IPS-15b (cell line): ENCODE measurements at regions not wholly inside any gene's neighbourhood (a gene's known extent, or its start where the extent isn't known, plus 50 kb on each side); places are given as distances from the start of the nearest gene placed in this dataset.

Experiments
- H3K27me3 ChIP-seq: one replicate; pipeline ENCODE4 v1.6.1; 2013; ENCODE audit warnings: low read length; ENCODE audit not compliant: control insufficient read depth, insufficient read depth
- H3K36me3 ChIP-seq: one replicate; pipeline ENCODE4 v1.6.1; 2013; ENCODE audit warnings: low read length; ENCODE audit not compliant: control insufficient read depth, insufficient read depth
- H3K4me1 ChIP-seq: one replicate; pipeline ENCODE4 v1.6.1; 2013; ENCODE audit warnings: mild to moderate bottlenecking, low read length; ENCODE audit not compliant: control insufficient read depth, insufficient read depth
- H3K4me3 ChIP-seq: one replicate; pipeline ENCODE4 v1.5.1; 2013; ENCODE audit warnings: low read depth, low read length
- H3K9ac ChIP-seq: one replicate; pipeline ENCODE4 v1.6.1; 2013; ENCODE audit warnings: low read depth, mild to moderate bottlenecking, low read length
- H3K9me3 ChIP-seq: one replicate; pipeline ENCODE4 v1.6.1; 2013; ENCODE audit warnings: mild to moderate bottlenecking, low read length; ENCODE audit not compliant: control insufficient read depth, insufficient read depth

DNA sequence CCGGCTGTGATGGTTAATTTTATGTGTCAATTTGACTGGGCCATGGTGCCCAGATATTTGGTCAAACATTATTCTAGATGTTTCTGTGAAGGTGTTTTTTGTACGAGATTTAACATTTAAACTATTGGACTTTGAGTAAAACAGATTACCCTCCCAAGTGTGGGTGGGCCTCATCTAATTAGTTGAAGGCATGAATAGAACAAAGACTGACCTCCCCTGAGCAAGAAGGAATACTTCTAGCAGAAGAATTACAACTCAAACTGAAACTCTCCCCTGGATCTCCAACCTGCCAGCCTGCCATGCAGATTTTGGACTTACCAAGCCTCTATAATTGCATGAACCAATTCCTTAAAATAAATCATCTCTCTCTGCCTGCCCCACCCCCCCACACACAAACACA, 132.5 kb downstream of the DHX15 start:
- Histone ChIP-seq H3K4me3 (no peak overlapping the region), H3K9ac (no peak overlapping the region), H3K9me3 (no peaks in the 10 kb centered on the region), H3K4me1 (no peaks in the 10 kb centered on the region), H3K27me3 (no peaks in the 10 kb centered on the region), H3K36me3 (no peaks in the 10 kb centered on the region)

DNA sequence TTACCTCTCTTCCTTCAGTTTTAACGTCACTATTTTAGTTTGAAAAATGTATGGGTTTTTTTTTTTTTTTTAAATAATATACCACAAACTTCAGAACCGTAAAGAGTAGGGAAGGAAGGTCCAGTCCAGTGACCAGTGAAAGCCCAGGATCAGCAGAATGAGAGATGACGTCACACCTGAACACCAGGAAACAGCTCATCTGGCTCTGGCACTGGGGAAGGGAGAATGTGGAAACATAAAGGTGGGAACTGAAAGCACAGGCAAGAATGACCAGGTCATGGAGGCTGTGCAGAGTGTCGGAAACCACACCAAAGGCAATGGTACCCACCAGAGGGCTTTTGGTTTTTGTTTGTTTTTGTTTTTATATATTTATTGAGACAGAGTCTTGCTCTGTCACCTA, 141.2 kb downstream of the DHX15 start:
- Histone ChIP-seq H3K4me3 (no peak overlapping the region), H3K27me3 (no peaks in the 10 kb centered on the region), H3K9ac (no peak overlapping the region), H3K4me1 (peaks cover 6% of the 10 kb centered on the region), H3K36me3 (no peaks in the 10 kb centered on the region), H3K9me3 (no peaks in the 10 kb centered on the region)

DNA sequence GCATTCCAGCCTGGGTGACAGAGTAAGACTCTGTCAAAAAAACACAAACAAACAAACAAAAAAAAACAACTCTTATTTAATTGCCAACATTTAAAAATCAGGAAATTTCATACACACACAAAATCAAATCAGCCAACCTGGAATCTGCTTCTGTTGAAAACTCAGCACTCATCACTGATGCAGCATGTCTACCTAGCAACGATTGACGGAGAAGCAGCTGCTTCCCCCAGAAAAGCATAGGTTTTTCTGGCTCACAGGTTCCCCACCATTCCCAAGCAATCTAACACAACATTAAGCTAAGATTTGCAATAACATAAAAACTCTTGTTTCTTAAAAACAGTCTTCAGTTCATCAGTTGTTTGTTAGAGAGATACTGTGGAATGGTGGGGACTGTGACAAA, 143.6 kb downstream of the DHX15 start:
- Histone ChIP-seq H3K4me3 (no peak overlapping the region), H3K9me3 (no peaks in the 10 kb centered on the region), H3K4me1 (peaks cover 6% of the 10 kb centered on the region), H3K27me3 (no peaks in the 10 kb centered on the region), H3K36me3 (no peaks in the 10 kb centered on the region), H3K9ac (no peak overlapping the region)

DNA sequence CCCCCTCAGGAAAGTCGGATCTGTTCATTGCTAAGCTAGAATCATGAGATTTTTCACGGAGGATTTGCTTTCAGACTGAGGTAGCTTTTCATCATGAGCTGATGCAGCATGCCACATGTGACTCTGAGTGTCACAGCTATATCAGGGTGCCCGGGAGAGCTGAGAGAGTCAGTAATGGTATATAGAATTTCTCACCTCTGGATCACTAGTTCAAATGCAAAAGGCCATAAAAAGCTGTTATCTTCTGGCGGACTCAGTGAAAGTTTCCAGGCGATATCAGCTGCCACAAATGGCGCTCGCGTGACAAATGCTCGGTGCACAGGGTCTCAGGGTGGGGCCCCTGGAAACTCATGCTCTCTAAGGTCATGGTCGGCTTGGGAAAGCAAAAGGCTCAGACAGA, 150.1 kb downstream of the DHX15 start:
- Histone ChIP-seq H3K9ac (no peak overlapping the region), H3K9me3 (no peaks in the 10 kb centered on the region), H3K4me1 (peaks cover 2% of the 10 kb centered on the region), H3K27me3 (no peaks in the 10 kb centered on the region), H3K36me3 (no peaks in the 10 kb centered on the region), H3K4me3 (no peak overlapping the region)

DNA sequence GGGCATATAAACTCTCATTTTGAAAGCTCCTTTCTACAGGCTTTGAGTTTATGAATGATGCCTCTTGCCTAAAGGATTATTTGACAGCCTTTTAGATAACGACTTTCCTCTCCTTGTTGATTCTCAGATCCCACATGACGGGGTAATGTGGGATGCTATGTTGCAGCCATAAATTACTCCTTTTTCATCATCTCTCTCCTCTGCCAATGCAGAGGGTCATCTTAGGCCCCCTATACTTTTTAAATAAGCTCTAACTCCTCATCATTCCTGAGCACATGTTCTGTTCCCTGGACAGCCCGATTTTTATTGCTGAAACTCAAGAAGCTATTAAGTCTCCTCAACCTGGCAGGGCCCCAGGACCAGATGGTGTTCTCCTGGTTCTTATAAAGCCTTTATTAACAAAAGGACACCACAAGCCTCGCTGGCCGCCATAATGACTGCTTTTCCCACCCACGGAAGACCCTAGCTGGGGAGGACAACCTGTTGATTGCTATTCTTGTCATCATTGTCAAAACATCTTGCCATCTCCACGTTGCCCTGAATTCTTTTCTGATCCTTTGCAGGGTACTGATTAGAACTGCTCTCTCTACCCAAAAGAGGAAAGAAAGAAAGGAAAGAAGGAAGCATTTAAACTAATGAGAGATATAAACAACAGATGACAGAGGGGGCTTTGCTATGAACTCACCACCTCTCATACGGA, 150.7 kb downstream of the DHX15 start:
- no peaks in the 10 kb centered on the region for H3K36me3 ChIP-seq
- no peaks in the 10 kb centered on the region for H3K27me3 ChIP-seq
- no peak overlapping the region for H3K9ac ChIP-seq
- no peaks in the 10 kb centered on the region for H3K9me3 ChIP-seq
- H3K4me1 ChIP-seq: peaks cover 5% of the 10 kb centered on the region
- H3K4me3 ChIP-seq: no peak overlapping the region

DNA sequence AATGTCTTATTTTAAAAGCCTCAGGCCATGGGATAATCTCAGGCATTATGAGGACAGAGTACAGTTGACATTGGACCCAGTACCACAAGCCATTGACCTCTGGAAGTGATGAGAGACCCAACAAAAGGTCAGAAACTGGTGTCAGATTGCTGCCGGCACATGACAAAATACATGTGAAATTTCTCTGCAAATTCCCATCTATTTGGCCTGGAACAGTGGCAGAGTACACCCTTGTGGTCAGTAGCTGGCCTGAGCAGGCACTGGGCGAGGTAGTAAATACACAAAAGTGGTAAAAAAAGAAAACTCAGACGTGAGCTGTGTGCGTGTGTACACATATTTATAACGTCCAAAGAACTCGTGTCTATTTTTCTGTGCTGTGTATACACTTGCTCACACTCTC, 155.5 kb downstream of the DHX15 start:
- H3K4me3 ChIP-seq: no peak overlapping the region
- peaks cover 5% of the 10 kb centered on the region for H3K4me1 ChIP-seq
- no peaks in the 10 kb centered on the region for H3K9me3 ChIP-seq
- H3K27me3 ChIP-seq: no peaks in the 10 kb centered on the region
- no peak overlapping the region for H3K9ac ChIP-seq
- no peaks in the 10 kb centered on the region for H3K36me3 ChIP-seq

DNA sequence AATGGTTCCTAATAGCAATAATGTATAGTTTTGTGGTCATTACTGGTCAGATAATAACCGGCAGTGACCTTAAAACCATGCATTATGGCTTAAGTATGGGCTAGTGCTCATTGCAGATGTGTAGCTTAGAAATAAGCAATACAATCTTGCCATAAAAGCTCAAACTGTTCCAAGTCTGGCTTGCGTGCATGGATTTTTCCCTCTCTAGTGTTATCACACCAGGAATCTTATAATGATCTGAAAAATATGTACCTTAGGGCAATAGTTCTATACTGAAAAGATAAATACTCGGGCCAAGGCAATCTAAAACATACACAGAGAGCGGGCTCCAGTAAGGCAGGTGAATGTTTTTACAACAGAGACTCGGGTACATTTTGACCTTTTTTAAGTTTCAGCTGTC, 157.8 kb downstream of the DHX15 start:
- Histone ChIP-seq H3K4me1 (peaks cover 5% of the 10 kb centered on the region), H3K9ac (no peak overlapping the region), H3K9me3 (no peaks in the 10 kb centered on the region), H3K27me3 (no peaks in the 10 kb centered on the region), H3K4me3 (no peak overlapping the region), H3K36me3 (no peaks in the 10 kb centered on the region)

DNA sequence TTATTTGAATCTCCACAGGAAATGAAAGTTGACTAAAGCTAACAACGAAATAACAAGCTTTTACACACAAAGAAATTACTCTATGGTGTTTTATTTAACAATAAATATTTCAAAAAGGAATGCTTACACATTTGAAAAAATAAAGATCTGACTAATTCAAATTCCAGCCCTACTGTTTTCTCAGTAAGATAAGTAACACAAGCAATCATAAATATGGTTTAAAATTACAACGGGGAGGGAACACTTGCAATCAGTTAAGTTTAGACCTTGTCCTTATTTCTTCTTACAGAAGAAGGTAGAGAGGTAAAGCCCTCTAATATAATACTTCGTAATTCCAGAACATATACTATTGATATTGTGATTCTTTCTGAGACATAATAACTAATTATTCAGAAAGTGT, 158.5 kb downstream of the DHX15 start:
- H3K27me3 ChIP-seq: no peaks in the 10 kb centered on the region
- no peaks in the 10 kb centered on the region for H3K9me3 ChIP-seq
- no peak overlapping the region for H3K4me3 ChIP-seq
- no peaks in the 10 kb centered on the region for H3K36me3 ChIP-seq
- peaks cover 5% of the 10 kb centered on the region for H3K4me1 ChIP-seq
- H3K9ac ChIP-seq: no peak overlapping the region

DNA sequence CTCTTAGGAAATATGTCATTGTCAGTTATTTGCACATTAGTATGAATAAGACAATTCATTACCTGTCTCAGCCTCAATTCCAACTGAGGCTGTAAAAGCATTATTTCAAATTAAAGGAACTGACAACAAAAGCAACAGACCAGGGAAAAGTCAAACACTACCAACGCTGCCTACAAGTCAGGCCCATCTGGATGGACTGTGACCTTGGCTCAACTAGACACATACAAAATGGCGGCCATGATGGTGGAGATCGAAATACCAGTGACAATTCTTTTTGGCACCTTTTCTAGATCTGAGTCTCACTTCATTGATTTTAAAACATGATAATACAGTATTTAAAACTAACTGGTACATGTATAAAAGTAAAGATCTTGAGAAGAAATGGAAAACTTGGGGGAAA, 160.7 kb downstream of the DHX15 start:
- no peaks in the 10 kb centered on the region for H3K36me3 ChIP-seq
- H3K27me3 ChIP-seq: no peaks in the 10 kb centered on the region
- no peak overlapping the region for H3K9ac ChIP-seq
- no peaks in the 10 kb centered on the region for H3K9me3 ChIP-seq
- H3K4me3 ChIP-seq: no peak overlapping the region
- peaks cover 3% of the 10 kb centered on the region for H3K4me1 ChIP-seq

DNA sequence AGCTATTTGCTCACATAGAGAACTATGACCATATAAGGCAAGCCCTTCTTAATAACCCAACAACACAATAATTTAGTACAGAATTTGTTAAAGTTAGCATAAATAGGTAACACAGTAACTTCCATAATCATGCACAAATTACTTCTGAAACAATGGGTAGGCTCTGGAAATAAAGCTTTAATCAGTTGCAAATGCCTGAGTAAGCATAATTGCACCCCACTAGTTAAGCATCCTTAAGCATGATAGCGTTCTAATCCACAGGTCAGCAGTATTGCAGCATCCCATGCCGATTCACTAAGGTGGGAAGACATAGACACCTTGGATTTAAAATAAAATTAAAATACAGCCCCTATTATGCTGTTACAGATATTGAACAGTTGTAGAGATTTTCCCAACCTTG, 161.7 kb downstream of the DHX15 start:
- Histone ChIP-seq H3K27me3 (peaks cover 2% of the 10 kb centered on the region), H3K9me3 (no peaks in the 10 kb centered on the region), H3K36me3 (no peaks in the 10 kb centered on the region), H3K4me3 (no peak overlapping the region), H3K4me1 (peaks cover 3% of the 10 kb centered on the region), H3K9ac (no peak overlapping the region)

DNA sequence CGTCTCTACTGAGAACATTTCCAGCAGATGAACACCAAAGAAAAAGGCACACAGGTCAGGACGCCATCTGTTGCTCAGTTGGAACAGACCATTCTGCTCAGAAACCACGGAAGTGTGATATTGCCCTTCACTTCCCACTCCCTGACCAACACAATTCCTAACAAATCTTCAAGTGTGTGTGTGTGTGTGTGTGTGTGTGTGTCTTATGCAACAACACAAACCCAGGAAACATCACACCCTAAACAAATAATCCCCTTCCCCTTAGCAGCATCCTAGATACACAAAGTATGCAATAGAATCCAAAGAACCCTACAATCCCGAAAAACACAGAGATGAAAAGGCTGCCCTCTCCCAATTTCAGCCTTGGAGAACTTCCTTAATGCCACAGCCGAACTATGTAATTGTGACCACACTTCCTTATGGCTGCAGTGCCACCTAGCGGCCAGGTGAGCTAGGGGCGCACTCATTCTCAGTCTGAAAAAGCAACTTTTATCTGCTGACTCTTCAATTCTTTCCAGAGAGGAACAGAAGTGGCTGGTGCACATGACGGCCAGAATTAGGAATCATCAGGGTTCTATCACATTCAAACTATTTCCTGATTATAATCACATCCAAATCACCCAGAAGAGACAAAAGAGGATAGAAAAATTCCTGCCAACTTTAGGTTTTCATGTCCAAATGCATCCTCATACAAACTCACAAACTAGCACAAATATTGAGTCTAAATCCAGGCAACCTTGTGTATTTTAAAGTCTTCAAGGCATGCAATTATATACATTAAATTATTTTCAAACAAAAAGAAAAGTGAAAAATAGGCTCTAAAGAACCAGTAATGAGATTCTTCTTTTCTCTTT, 164.9 kb downstream of the DHX15 start:
- no peak overlapping the region for H3K9ac ChIP-seq
- H3K36me3 ChIP-seq: no peaks in the 10 kb centered on the region
- peaks cover 3% of the 10 kb centered on the region for H3K4me1 ChIP-seq
- no peak overlapping the region for H3K4me3 ChIP-seq
- H3K9me3 ChIP-seq: no peaks in the 10 kb centered on the region
- H3K27me3 ChIP-seq: peaks cover 8% of the 10 kb centered on the region

DNA sequence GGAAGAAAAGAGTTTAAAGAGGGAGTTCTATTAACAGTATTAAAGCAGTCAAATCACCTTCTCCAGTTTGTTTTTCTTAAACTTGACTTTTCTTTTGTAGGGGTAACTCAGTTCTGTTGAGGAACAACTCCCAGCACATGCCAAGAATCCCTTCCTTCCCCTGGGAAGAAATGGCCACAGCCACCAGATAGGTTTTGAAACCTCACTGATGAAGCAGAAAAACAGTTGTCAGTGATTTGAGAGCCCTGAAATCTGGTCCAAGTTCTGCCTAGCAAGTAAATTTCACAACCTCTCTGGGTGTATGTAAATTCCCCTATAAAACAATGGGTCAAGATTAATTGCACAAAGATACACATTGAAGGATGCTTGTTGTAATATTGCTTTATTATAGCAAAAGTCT, 167.1 kb downstream of the DHX15 start:
- no peaks in the 10 kb centered on the region for H3K9me3 ChIP-seq
- no peak overlapping the region for H3K9ac ChIP-seq
- H3K27me3 ChIP-seq: peaks cover 8% of the 10 kb centered on the region
- no peak overlapping the region for H3K4me3 ChIP-seq
- H3K4me1 ChIP-seq: peaks cover 12% of the 10 kb centered on the region
- H3K36me3 ChIP-seq: no peaks in the 10 kb centered on the region
